ENCODE measurements at regions not wholly inside any gene's neighbourhood (a gene's known extent, or its start where the extent isn't known, plus 50 kb on each side); places are given as distances from the start of the nearest gene placed in this dataset.

- no peak for TF ChIP-seq CTCF (IDR thresholded peaks at IDR 0.05)
- Mint-ChIP-seq H3K27me3 (no peaks in the 10 kb centered on the region), H3K9me3 (no peaks in the 10 kb centered on the region), H3K27ac (no peak overlapping the region), H3K4me1 (no peaks in the 10 kb centered on the region), H3K4me3 (no peak overlapping the region), H3K36me3 (ENCODE audit: low read depth) (no peaks in the 10 kb centered on the region)
- intact Hi-C loops (cut with micrococcal nuclease) = no loop called here
- ChIA-PET POLR2A (no interaction called here), CTCF (no interaction called here)
- DNase-seq (no peak), ATAC-seq (ENCODE audit: low read depth) (no peak)
Measured at GRCh38 chr14:42860371-42860770, 1253.7 kb downstream of the LRFN5 start.

DNA sequence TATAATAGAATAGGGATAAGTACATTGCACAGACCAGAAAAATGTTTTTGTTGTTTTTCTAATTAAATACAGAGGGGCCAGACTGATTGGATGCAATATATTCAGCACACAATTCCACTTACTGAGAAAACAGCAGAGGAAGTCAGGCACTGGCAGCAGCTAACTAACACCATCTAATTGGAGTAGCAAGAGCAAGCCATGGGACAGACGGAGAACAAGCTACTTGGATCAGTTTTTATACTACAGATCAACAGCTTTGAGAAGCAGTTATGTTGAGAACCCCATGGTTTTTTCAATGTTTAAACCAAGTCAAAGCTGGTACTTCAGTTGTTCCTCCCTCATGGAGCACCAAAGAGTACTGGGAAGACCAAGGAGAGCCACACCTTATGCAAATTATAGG is 1249.4 kb downstream of the LRFN5 start:
- ChIA-PET POLR2A (no interaction called here), CTCF (no interaction called here)
- H3K36me3 Mint-ChIP-seq (ENCODE audit: low read depth) = no peaks in the 10 kb centered on the region
- DNase-seq = no peak
- intact Hi-C loops (cut with micrococcal nuclease) = no loop called here
- H3K27ac Mint-ChIP-seq = no peak overlapping the region
- ATAC-seq (ENCODE audit: low read depth) = no peak
- no peaks in the 10 kb centered on the region for H3K9me3 Mint-ChIP-seq
- no peaks in the 10 kb centered on the region for H3K27me3 Mint-ChIP-seq
- no peak overlapping the region for H3K4me3 Mint-ChIP-seq
- peaks cover 9% of the 10 kb centered on the region for H3K4me1 Mint-ChIP-seq
- TF ChIP-seq CTCF (IDR thresholded peaks at IDR 0.05) = no peak

- ChIA-PET POLR2A (no interaction called here), CTCF (no interaction called here)
- no peak overlapping the region for H3K27ac Mint-ChIP-seq
- peaks cover 9% of the 10 kb centered on the region for H3K4me1 Mint-ChIP-seq
- no peaks in the 10 kb centered on the region for H3K9me3 Mint-ChIP-seq
- H3K4me3 Mint-ChIP-seq = no peak overlapping the region
- H3K36me3 Mint-ChIP-seq (ENCODE audit: low read depth) = no peaks in the 10 kb centered on the region
- intact Hi-C loops (cut with micrococcal nuclease) = no loop called here
- ATAC-seq (ENCODE audit: low read depth) (no peak), DNase-seq (no peak)
- H3K27me3 Mint-ChIP-seq = no peaks in the 10 kb centered on the region
- no peak for TF ChIP-seq CTCF (IDR thresholded peaks at IDR 0.05)
Measured at GRCh38 chr14:42855085-42855484, 1248.4 kb downstream of the LRFN5 start.

DNA sequence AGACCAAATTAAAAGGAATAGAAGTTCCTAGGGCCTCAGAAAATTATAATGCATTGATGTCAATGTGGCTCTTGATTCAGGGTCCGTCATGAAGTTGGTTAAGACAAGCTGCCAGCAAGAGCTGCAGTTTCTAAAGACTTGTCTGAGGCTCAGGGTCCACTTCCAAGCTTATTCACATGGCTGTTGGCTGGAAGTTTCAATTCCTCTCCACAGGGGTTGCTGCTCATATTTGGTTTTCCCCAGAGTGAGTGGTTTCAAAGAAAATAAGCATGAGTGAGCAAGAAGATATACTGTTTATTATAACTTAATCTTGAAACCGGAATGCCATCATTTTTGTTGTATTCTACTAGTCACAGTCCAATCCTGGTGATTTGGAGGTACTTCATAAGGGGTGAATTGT is 1247.4 kb downstream of the LRFN5 start:
- POLR2A ChIA-PET = no interaction called here
- TF ChIP-seq CTCF (IDR thresholded peaks at IDR 0.05) = no peak
- Mint-ChIP-seq H3K4me3 (no peak overlapping the region), H3K36me3 (ENCODE audit: low read depth) (no peaks in the 10 kb centered on the region), H3K27me3 (no peaks in the 10 kb centered on the region), H3K4me1 (peaks cover 9% of the 10 kb centered on the region), H3K9me3 (no peaks in the 10 kb centered on the region), H3K27ac (no peak overlapping the region)
- CTCF ChIA-PET = no interaction called here
- intact Hi-C loops (cut with micrococcal nuclease) = no loop called here
- DNase-seq (no peak), ATAC-seq (ENCODE audit: low read depth) (no peak)

DNA sequence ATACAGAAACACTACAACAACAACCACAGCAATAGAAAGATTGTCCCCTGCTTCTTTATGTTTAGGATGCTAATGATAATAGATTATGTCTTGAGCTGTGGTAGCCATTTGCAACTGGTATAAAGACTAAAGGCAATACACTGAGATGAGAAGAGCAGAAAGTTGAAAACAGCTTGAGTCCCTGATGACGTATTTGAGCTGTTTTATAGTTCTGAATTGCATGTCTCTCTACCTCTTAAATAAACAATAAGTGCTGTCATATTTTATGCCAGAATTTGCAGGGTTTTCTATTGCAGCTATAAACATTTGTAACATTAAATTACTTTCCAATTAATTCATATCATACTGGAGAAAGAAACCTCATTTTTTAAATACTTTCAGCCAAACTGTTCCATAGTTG is 1242.0 kb downstream of the LRFN5 start:
- no peak for DNase-seq
- no peaks in the 10 kb centered on the region for H3K36me3 Mint-ChIP-seq (ENCODE audit: low read depth)
- POLR2A ChIA-PET = no interaction called here
- TF ChIP-seq CTCF (IDR thresholded peaks at IDR 0.05) = no peak
- H3K27me3 Mint-ChIP-seq = no peaks in the 10 kb centered on the region
- ATAC-seq (ENCODE audit: low read depth) = no peak
- H3K4me3 Mint-ChIP-seq = no peak overlapping the region
- CTCF ChIA-PET = no interaction called here
- H3K4me1 Mint-ChIP-seq = peaks cover 5% of the 10 kb centered on the region
- intact Hi-C loops (cut with micrococcal nuclease) = no loop called here
- H3K9me3 Mint-ChIP-seq = peaks cover 4% of the 10 kb centered on the region
- H3K27ac Mint-ChIP-seq = no peak overlapping the region
